HG02571 (cell line): ENCODE measurements at regions not wholly inside any gene's neighbourhood (a gene's known extent, or its start where the extent isn't known, plus 50 kb on each side); places are given as distances from the start of the nearest gene placed in this dataset.

Source experiments
- ATAC-seq: cut with Tn5 transposase; IDR thresholded peaks from one replicate; pipeline ENCODE4 v1.9.1; 2021; ENCODE audit warnings: mild to moderate bottlenecking, moderate library complexity; ENCODE audit not compliant: unreplicated experiment

GRCh38 chr2:151087377-151087776, 174.3 kb downstream of the RBM43 start:
- no peak for ATAC-seq

GRCh38 chr2:151085181-151085611, 176.5 kb downstream of the RBM43 start:
- ATAC-seq = no peak

DNA sequence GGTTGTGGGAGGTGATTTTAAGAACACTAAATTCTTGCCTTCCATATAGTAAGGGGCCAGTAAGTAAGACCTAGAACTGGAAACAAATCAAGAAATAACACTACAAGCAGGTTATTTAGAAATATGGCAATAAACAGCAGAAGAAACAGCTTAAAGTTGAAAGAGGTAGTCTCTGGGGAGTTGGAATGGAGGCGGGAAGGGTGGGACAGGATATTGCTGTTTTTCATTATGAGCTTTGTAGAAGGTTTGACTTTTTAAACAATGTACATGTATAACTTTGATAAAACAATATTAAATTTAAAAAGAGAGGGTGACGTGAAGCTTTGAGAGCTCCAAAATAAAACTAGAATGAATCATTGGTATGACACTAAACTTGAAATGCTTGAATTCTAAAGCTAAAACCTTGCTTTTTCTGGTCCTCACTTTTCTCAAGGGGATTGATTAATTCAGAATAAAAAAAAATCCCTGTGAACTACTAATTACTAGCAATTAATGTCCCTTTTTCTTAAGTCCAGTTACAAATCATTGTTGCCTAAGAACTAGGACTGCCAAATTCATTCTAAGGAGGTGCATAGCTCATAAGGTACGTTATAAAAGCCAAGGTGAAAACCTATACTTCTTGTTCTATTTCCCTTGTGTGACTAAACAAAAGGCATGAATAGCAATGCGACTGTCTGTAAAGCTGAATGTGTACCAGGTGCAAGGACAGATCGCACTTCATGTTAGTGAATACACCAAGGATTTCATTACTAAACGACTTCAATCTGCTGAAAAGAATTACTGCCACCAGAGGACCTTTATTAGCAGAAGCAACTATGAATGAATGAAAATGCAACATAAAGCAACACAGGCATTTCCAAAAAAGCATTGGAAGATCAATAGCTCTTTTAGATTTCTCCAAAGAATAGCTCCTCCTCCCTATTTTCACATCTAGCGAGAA, 177.5 kb downstream of the RBM43 start:
- ATAC-seq = no peak

GRCh38 chr2:151078889-151079288, 182.8 kb downstream of the RBM43 start:
- ATAC-seq = no peak

DNA sequence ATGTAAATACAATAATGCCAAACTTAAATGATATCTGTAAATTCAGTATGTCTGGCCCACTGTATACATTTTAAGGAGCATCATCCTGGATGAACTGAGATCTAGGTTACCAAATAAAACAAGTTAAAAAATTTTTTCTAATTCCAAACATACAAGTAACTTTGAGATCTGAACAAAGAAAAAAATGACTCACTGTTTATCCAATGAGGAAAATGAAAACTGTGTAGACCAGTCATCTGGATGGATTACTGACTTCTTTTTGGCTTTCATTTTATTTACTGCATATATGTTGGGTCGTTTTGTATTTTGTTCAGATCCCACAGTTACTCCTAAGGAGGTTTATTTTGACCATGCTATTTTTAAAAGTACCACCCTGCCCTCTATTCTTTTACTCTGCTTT, 189.8 kb downstream of the RBM43 start:
- ATAC-seq = no peak

GRCh38 chr2:151071382-151071781, 190.3 kb downstream of the RBM43 start:
- ATAC-seq = no peak

DNA sequence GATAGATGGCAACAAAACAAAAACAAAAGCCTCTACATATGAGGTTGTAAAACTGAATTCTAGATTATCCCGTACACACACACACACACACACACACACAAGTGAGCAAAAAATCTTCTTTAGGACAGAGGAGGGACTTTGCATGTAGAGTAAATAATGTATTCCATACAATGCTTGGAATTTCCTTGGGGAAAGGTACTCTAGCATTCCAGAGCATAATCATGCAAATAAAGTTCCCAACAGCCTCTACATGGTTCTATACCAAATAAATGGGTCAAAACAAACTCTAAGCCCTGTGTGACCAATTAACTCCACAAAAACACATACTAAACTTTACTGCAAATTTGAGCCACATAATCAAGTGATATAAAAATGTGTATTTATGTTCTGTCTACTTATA, 191.4 kb downstream of the RBM43 start:
- ATAC-seq = no peak

DNA sequence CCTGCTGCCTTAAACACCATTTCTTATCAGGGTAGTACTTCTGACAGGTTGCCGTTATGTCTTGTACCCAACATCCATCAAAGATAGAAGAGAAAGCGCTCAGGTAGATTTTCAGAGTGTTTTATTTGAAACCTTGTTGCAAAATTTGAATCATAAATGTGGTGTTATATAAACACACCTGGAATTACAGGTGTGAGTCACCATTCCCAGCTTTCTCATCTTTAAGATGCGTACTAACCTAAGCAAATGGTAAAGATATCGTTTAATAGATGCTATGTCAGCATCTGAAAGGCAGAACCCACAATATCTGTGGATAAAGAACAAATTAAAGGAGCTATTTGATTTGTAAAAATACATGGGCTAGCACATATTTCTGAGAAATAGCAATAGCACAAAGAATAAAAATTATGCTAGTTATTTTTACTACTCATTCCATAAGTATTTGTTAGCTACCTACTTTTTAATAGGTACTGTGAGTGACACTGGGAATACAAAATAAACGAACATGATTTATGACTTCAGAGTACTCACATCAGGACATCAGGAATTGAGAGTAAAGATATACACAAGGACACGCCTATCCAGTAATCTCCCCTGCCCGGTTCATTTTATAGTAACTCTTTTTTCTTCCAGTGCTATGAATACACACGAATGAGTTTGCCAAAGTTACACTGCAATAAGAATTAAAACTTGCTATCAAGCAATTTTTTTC, 193.8 kb downstream of the RBM43 start:
- ATAC-seq = no peak

- no peak for ATAC-seq
These were observed 198.4 kb downstream of the RBM43 start for GRCh38 chr2:151063271-151063670.

GRCh38 chr2:151060287-151060686, 201.4 kb downstream of the RBM43 start:
- no peak for ATAC-seq

DNA sequence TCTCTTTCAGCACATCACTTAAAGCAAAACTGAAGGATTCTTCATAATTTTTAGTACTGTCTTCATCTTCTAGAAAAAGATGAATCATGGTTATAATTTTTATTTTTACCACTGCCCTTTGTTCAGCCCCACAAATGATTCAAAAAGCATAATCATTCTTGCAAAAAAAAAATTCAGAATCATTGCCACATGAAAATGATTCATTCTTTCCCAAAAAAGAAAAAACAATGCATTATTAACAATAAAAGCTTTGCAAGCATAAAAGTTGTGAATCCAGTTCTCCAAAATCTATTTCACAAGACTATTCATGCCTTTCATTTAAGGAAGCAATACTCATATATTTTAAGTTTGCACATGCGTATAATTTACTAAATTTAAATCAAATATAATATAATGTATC, 204.8 kb downstream of the RBM43 start:
- no peak for ATAC-seq

GRCh38 chr2:151053661-151053990, 208.0 kb downstream of the RBM43 start:
- no peak for ATAC-seq

- no peak for ATAC-seq
These were observed 208.6 kb downstream of the RBM43 start for GRCh38 chr2:151052850-151053660.

DNA sequence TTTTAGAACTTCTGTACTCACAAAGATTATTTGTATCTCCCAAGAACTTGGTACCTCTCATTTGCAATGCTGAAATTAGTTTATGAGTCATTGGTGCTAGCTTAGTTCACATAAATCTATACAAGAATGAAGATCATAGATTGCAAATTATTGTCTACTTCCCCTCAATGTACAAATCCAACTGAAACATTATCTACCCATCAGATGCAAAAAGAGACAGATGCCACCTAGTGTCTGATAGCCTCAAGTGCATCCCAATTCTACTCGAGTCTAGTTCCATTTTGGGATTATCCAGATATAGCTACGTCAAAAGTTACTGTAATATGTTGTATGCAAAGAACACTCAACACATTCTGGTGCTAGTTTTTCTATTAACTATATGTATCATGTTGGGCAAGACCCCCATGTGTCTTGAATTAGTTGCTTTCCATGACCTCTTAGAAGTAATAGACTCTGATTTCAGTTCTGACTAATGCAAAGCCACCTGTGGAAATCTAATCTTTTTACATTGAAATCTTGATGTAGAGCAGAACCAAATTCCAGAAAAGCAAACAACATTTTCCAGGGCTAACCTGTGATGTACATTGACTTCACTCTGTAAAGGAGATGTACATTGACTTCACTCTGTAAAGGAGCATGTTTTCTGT, 210.0 kb downstream of the RBM43 start:
- ATAC-seq = peak; percentile 81

- no peak for ATAC-seq
These were observed 211.9 kb downstream of the RBM43 start for GRCh38 chr2:151049746-151050145.

- ATAC-seq = no peak
These were observed 213.2 kb downstream of the RBM43 start for GRCh38 chr2:151048331-151049054.

- ATAC-seq = no peak
These were observed 218.2 kb downstream of the RBM43 start for GRCh38 chr2:151043484-151043883.

- no peak for ATAC-seq
These were observed 218.7 kb downstream of the RBM43 start for GRCh38 chr2:151042964-151043363.

- no peak for ATAC-seq
These were observed 221.6 kb downstream of the RBM43 start for GRCh38 chr2:151040039-151040438.

- no peak for ATAC-seq
These were observed 223.1 kb downstream of the RBM43 start for GRCh38 chr2:151038516-151038915.
